ENCODE measurements at regions not wholly inside any gene's neighbourhood (a gene's known extent, or its start where the extent isn't known, plus 50 kb on each side); places are given as distances from the start of the nearest gene placed in this dataset.

DNA sequence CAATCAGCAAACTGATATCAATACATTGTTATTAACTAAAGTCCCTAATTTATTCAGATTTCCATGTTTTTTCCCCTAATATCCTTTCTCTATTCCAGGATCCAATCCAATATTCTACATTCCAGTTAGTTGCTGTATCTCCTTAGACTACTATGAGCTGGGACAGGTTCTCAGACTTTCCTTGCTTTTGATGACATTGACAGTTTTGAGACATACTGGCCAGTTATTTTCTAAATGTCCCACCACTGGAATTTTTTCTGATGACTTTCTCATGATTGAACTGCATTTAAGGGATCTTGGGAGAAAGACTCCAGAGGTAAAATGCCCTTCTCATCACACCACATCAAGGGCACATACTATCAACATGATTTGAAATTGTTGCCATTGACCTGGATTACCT lies 177.1 kb upstream of the MAF start:
- TF ChIP-seq, protein P1, sequence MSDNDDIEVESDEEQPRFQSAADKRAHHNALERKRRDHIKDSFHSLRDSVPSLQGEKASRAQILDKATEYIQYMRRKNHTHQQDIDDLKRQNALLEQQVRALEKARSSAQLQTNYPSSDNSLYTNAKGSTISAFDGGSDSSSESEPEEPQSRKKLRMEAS (CRISPR knock-in tag; IDR thresholded peaks at IDR 0.05) = no peak
- TF ChIP-seq, protein P2, sequence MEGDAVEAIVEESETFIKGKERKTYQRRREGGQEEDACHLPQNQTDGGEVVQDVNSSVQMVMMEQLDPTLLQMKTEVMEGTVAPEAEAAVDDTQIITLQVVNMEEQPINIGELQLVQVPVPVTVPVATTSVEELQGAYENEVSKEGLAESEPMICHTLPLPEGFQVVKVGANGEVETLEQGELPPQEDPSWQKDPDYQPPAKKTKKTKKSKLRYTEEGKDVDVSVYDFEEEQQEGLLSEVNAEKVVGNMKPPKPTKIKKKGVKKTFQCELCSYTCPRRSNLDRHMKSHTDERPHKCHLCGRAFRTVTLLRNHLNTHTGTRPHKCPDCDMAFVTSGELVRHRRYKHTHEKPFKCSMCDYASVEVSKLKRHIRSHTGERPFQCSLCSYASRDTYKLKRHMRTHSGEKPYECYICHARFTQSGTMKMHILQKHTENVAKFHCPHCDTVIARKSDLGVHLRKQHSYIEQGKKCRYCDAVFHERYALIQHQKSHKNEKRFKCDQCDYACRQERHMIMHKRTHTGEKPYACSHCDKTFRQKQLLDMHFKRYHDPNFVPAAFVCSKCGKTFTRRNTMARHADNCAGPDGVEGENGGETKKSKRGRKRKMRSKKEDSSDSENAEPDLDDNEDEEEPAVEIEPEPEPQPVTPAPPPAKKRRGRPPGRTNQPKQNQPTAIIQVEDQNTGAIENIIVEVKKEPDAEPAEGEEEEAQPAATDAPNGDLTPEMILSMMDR (IDR thresholded peaks at IDR 0.05) = no peak
- TF ChIP-seq NFATC4 (CRISPR knock-in tag; IDR thresholded peaks at IDR 0.05) (no peak), JUN (CRISPR knock-in tag; IDR thresholded peaks at IDR 0.05) (no peak), NFYB (CRISPR knock-in tag; conservative IDR thresholded peaks at IDR 0.05; ENCODE audit: low read depth) (no peak)

Data from WTC11 (cell line).